ENCODE measurements at regions not wholly inside any gene's neighbourhood (a gene's known extent, or its start where the extent isn't known, plus 50 kb on each side); places are given as distances from the start of the nearest gene placed in this dataset.

GRCh38 chr4:79184476-79184875, 141.4 kb downstream of the NAA11 start:
- DNase-seq (ENCODE audit: low spot score in 2 of 2) = no peak
- no peaks in the 10 kb centered on the region for H3K9me3 ChIP-seq
- H3K27me3 ChIP-seq = no peaks in the 10 kb centered on the region
- no peaks in the 10 kb centered on the region for H3K4me1 ChIP-seq
- H3K36me3 ChIP-seq = no peaks in the 10 kb centered on the region
- no peak overlapping the region for H3K27ac ChIP-seq
- TF ChIP-seq CTCF (IDR thresholded peaks at IDR 0.05) = no peak
- intact Hi-C loops (cut with DNase I) = no loop called here
- no peak overlapping the region for H3K4me3 ChIP-seq

- no peaks in the 10 kb centered on the region for H3K27me3 ChIP-seq
- H3K4me3 ChIP-seq = no peak overlapping the region
- H3K36me3 ChIP-seq = no peaks in the 10 kb centered on the region
- no peak for TF ChIP-seq CTCF (IDR thresholded peaks at IDR 0.05)
- intact Hi-C loops (cut with DNase I) = no loop called here
- no peak overlapping the region for H3K27ac ChIP-seq
- H3K9me3 ChIP-seq = no peaks in the 10 kb centered on the region
- DNase-seq (ENCODE audit: low spot score in 2 of 2) = no peak
- no peaks in the 10 kb centered on the region for H3K4me1 ChIP-seq
Observed at GRCh38 chr4:79182209-79182608, 143.7 kb downstream of the NAA11 start.

- H3K9me3 ChIP-seq = no peaks in the 10 kb centered on the region
- H3K36me3 ChIP-seq = no peaks in the 10 kb centered on the region
- no peak overlapping the region for H3K4me3 ChIP-seq
- H3K4me1 ChIP-seq = no peaks in the 10 kb centered on the region
- TF ChIP-seq CTCF (IDR thresholded peaks at IDR 0.05) = no peak
- no peak for DNase-seq (ENCODE audit: low spot score in 2 of 2)
- no peaks in the 10 kb centered on the region for H3K27me3 ChIP-seq
- H3K27ac ChIP-seq = no peak overlapping the region
- intact Hi-C loops (cut with DNase I) = no loop called here
Observed at GRCh38 chr4:79181190-79181589, 144.7 kb downstream of the NAA11 start.

GRCh38 chr4:79178760-79179159, 147.1 kb downstream of the NAA11 start:
- no peaks in the 10 kb centered on the region for H3K9me3 ChIP-seq
- H3K36me3 ChIP-seq = no peaks in the 10 kb centered on the region
- no peak overlapping the region for H3K4me3 ChIP-seq
- no peak overlapping the region for H3K27ac ChIP-seq
- no peak for TF ChIP-seq CTCF (IDR thresholded peaks at IDR 0.05)
- no peaks in the 10 kb centered on the region for H3K27me3 ChIP-seq
- intact Hi-C loops (cut with DNase I) = no loop called here
- H3K4me1 ChIP-seq = no peaks in the 10 kb centered on the region
- no peak for DNase-seq (ENCODE audit: low spot score in 2 of 2)

- no peak for DNase-seq (ENCODE audit: low spot score in 2 of 2)
- H3K36me3 ChIP-seq = no peaks in the 10 kb centered on the region
- intact Hi-C loops (cut with DNase I) = no loop called here
- no peaks in the 10 kb centered on the region for H3K4me1 ChIP-seq
- no peak overlapping the region for H3K27ac ChIP-seq
- no peaks in the 10 kb centered on the region for H3K9me3 ChIP-seq
- no peaks in the 10 kb centered on the region for H3K27me3 ChIP-seq
- H3K4me3 ChIP-seq = no peak overlapping the region
- no peak for TF ChIP-seq CTCF (IDR thresholded peaks at IDR 0.05)
Observed at GRCh38 chr4:79177388-79177787, 148.5 kb downstream of the NAA11 start.

GRCh38 chr4:79176351-79176750, 149.5 kb downstream of the NAA11 start:
- TF ChIP-seq CTCF (IDR thresholded peaks at IDR 0.05) = no peak
- Histone ChIP-seq H3K27me3 (no peaks in the 10 kb centered on the region), H3K4me3 (no peak overlapping the region), H3K27ac (no peak overlapping the region), H3K36me3 (no peaks in the 10 kb centered on the region), H3K9me3 (no peaks in the 10 kb centered on the region), H3K4me1 (no peaks in the 10 kb centered on the region)
- intact Hi-C loops (cut with DNase I) = no loop called here
- no peak for DNase-seq (ENCODE audit: low spot score in 2 of 2)

All from ascending aorta (tissue), 2 donors.